Heart left ventricle (tissue), 16 donors: ENCODE measurements at regions not wholly inside any gene's neighbourhood (a gene's known extent, or its start where the extent isn't known, plus 50 kb on each side); places are given as distances from the start of the nearest gene placed in this dataset.

Experiments
- ATAC-seq, 4 donors: fragments of 200-7000 bp; cut with Tn5 transposase; one replicate each; pipeline ENCODE4 v1.9.1; 2020 to 2022; ENCODE audit warnings: moderate library complexity in 4 of 4, mild to moderate bottlenecking in 3 of 4, moderate number of reproducible peaks in 1 of 4
- DNase-seq, 5 donors: peaks; one replicate each; pipeline ENCODE4 v3.0.0-alpha.2; 2020
- H3K27ac ChIP-seq, 12 donors: fragments of 200-600 bp; sonication (generic) in 4 of 12; one replicate each; pipeline versions ENCODE4 v1.5.0 to v1.8.0; 2016 to 2022; ENCODE audit warnings: mild to moderate bottlenecking in 2 of 12
- H3K27me3 ChIP-seq, 9 donors: fragments of 200-600 bp; sonication (generic) in 2 of 9; one replicate each; pipeline versions ENCODE4 v1.5.1 to v1.8.0; 2016 to 2022; ENCODE audit warnings: mild to moderate bottlenecking in 3 of 9
- H3K36me3 ChIP-seq, 9 donors: fragments of 200-600 bp; sonication (generic) in 2 of 9; one replicate each; pipeline versions ENCODE4 v1.5.0 to v1.8.0; 2018 to 2022; ENCODE audit warnings: mild to moderate bottlenecking in 2 of 9
- H3K4me1 ChIP-seq, 12 donors: fragments of 200-600 bp; sonication (generic) in 4 of 12; one replicate each; pipeline versions ENCODE4 v1.5.0 to v1.8.0; 2016 to 2022; ENCODE audit warnings: mild to moderate bottlenecking in 3 of 12
- H3K4me3 ChIP-seq, 12 donors: fragments of 200-600 bp; sonication (generic) in 4 of 12; one replicate each; pipeline versions ENCODE4 v1.5.0 to v1.8.0; 2017 to 2022; ENCODE audit warnings: mild to moderate bottlenecking in 9 of 12, moderate library complexity in 4 of 12
- H3K9me3 ChIP-seq, 12 donors: fragments of 200-600 bp; sonication (generic) in 4 of 12; one replicate each; pipeline versions ENCODE4 v1.5.0 to v1.8.0; 2016 to 2022; ENCODE audit warnings: mild to moderate bottlenecking in 1 of 12
- POLR2A ChIP-seq, 2 donors: fragments of 450-650 bp; IDR thresholded peaks; one replicate each; pipeline ENCODE4 v1.6.1; 2017; ENCODE audit warnings: antibody characterized with exemption in 2 of 2, mild to moderate bottlenecking in 2 of 2, moderate library complexity in 2 of 2
- whole genome bisulfite sequencing, 4 donors: extraction: QIAGEN DNeasy Blood & Tissue Kit in 2 of 4; methylation state at CpG; one replicate each; pipeline versions ENCODE4 v1.1.5 to v1.1.7; 2013 to 2018; 5-methylcytosine and 5-hydroxymethylcytosine counted together
- intact Hi-C, 10 donors: fragments of 100-400 bp; cut with DNase I; formaldehyde crosslinking; loops; one replicate each; pipeline versions ENCODE4 v1.11.1 to v1.14.2; 2022
- TF ChIP-seq, protein P1 (sequence below), 12 donors: fragments of 200-600 bp; sonication (generic) in 4 of 12; IDR thresholded peaks; one replicate each; pipeline versions ENCODE4 v1.5.0 to v1.8.0; 2018 to 2022; ENCODE audit warnings: antibody characterized with exemption in 12 of 12, mild to moderate bottlenecking in 5 of 12
- donor health status: ischemic (EF 13 %, LVEDD 7.1; RV severe dilation, severe dysfunction).
- donor health status: healthy with polysubstance abuse.
- donor health status: DM: no; HTN: yes; CAD: no.
- donor health status: DM: no; HTN: no; CAD: no.
- donor health status: ischemic (EF 25% LVEDD 6.9; RV normal size, moderate dysfunction).
- donor health status: ischemic (EF 25% LVEDD 5.7; RV mildly dilated, moderate dysfunction).
- donor health status: healthy.
- donor health status: DM: yes; HTN: yes; CAD: no.
- donor health status: ischemic (EF 35%, LVEDD 5.7; RV mildly dilated, moderate dysfunction).
- donor health status: nonischemic (EF 11% LVEDD 7.7; RV severe dilation, severe dysfunction).
- donor health status: DM: yes; HTN: yes; CAD: no.
- donor health status: PGD.
- donor health status: ischemic (EF 29% LVEDD 5.4; RV normal size, mild dysfunction).
- donor health status: nonischemic (EF 23%, LVEDD 6.1; RV moderate dilation, normal function).

GRCh38 chrX:81489987-81490386 is 288.1 kb downstream of the SH3BGRL start:
- no peak for DNase-seq
- Histone ChIP-seq H3K27me3 (no peaks in the 10 kb centered on the region), H3K36me3 (no peaks in the 10 kb centered on the region), H3K4me3 (no peak overlapping the region), H3K27ac (no peak overlapping the region), H3K9me3 (peaks cover 0 to 2% (median 0%) of the 10 kb centered on the region in 12 donors), H3K4me1 (no peaks in the 10 kb centered on the region)
- WGBS, 4 donors, result 37 to 48% (median 40%) methylated on average over 1 of the region's 1 CpG
- TF ChIP-seq, protein P1, sequence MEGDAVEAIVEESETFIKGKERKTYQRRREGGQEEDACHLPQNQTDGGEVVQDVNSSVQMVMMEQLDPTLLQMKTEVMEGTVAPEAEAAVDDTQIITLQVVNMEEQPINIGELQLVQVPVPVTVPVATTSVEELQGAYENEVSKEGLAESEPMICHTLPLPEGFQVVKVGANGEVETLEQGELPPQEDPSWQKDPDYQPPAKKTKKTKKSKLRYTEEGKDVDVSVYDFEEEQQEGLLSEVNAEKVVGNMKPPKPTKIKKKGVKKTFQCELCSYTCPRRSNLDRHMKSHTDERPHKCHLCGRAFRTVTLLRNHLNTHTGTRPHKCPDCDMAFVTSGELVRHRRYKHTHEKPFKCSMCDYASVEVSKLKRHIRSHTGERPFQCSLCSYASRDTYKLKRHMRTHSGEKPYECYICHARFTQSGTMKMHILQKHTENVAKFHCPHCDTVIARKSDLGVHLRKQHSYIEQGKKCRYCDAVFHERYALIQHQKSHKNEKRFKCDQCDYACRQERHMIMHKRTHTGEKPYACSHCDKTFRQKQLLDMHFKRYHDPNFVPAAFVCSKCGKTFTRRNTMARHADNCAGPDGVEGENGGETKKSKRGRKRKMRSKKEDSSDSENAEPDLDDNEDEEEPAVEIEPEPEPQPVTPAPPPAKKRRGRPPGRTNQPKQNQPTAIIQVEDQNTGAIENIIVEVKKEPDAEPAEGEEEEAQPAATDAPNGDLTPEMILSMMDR (IDR thresholded peaks at IDR 0.05), result no peak
- TF ChIP-seq POLR2A (IDR thresholded peaks at IDR 0.05), result no peak
- intact Hi-C loops, result no loop called here
- ATAC-seq, result no peak

DNA sequence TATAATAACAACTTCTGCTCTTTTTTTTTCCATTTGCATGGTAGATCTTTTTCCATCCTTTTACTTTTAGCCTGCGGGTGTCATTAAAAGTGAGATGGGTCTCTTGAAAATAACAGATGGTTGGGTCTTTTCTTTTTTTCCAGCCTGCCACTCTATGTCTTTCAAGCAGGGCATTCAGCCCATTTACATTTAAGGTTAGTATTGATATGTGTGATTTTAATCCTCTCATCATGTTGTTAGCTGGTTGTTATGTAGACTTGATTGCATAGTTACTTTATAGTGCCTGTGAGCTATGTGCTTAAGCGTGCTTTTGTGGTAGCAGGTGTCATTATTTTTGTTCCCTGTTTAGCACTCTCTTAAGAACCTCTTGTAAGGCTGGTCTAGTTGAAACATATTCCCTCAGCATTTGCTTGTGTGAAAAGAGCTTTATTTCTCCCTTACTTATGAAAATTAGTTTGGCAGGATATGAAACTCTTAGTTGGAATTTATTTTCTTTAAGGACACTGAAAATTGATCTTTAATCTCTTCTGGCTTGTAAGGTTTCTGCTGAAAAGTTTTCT is 326.1 kb downstream of the SH3BGRL start:
- ATAC-seq (no peak), DNase-seq (no peak)
- Histone ChIP-seq H3K9me3 (no peaks in the 10 kb centered on the region), H3K36me3 (no peaks in the 10 kb centered on the region), H3K4me1 (no peaks in the 10 kb centered on the region), H3K4me3 (no peak overlapping the region), H3K27me3 (peaks cover 0 to 3% (median 0%) of the 10 kb centered on the region in 9 donors), H3K27ac (no peak overlapping the region)
- whole genome bisulfite sequencing, 4 donors, result 83 to 90% (median 84%) methylated on average over 2 of the region's 2 CpGs
- TF ChIP-seq, protein P1 (IDR thresholded peaks at IDR 0.05), result no peak
- TF ChIP-seq POLR2A (IDR thresholded peaks at IDR 0.05), result no peak
- intact Hi-C loops, result no loop called here

GRCh38 chrX:81537723-81538122 is 335.8 kb downstream of the SH3BGRL start:
- Histone ChIP-seq H3K27me3 (no peaks in the 10 kb centered on the region), H3K36me3 (no peaks in the 10 kb centered on the region), H3K4me3 (no peak overlapping the region), H3K9me3 (peaks cover 0 to 6% (median 0%) of the 10 kb centered on the region in 12 donors), H3K27ac (no peak overlapping the region), H3K4me1 (no peaks in the 10 kb centered on the region)
- TF ChIP-seq, protein P1 (IDR thresholded peaks at IDR 0.05), result no peak
- TF ChIP-seq POLR2A (IDR thresholded peaks at IDR 0.05), result no peak
- intact Hi-C loops, result no loop called here
- ATAC-seq, result no peak
- no peak for DNase-seq
- 50 to 59% (median 55%) methylated on average over 3 of the region's 3 CpGs for WGBS, 4 donors

DNA sequence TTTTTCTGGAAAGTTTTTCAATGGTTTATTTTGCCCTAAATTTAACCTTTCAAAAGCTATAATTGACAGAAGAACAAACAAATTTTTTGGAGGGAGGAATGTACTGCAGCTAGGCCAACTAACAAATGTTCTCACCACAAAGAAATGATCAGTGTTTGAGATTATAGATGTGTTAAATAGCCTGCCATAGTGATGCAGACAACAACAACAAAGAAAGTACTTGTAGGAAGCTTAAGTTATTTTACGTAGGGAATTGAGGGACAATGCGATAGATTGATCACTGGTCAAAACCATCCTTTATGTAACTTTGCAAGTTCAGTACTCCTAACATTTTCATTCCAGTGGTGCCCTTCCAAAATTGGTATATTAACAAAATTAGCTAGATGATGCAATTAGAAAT is 340.4 kb downstream of the SH3BGRL start:
- intact Hi-C loops, result no loop called here
- H3K9me3 ChIP-seq, result peaks cover 0 to 20% (median 0%) of the 10 kb centered on the region in 12 donors
- H3K27me3 ChIP-seq, result no peaks in the 10 kb centered on the region
- H3K4me1 ChIP-seq, result no peaks in the 10 kb centered on the region
- no peak overlapping the region for H3K27ac ChIP-seq
- WGBS, 4 donors, result 83 to 90% (median 85%) methylated on average over 2 of the region's 2 CpGs
- DNase-seq (no peak), ATAC-seq (no peak)
- H3K4me3 ChIP-seq, result no peak overlapping the region
- TF ChIP-seq, protein P1 (IDR thresholded peaks at IDR 0.05), result no peak
- TF ChIP-seq POLR2A (IDR thresholded peaks at IDR 0.05), result no peak
- H3K36me3 ChIP-seq, result no peaks in the 10 kb centered on the region
